Mesenchymal stem cell (in vitro differentiated cells and primary cell): ENCODE measurements at regions not wholly inside any gene's neighbourhood (a gene's known extent, or its start where the extent isn't known, plus 50 kb on each side); places are given as distances from the start of the nearest gene placed in this dataset.

ENCODE experiments used
- DNase-seq: peaks from one replicate; pipeline ENCODE4 v3.0.0-alpha.2; 2013
- H2AFZ ChIP-seq: one replicate; pipeline ENCODE4 v1.6.1; 2013; ENCODE audit warnings: low read depth, mild to moderate bottlenecking, control low read depth, inconsistent platforms, low read length, moderate library complexity
- H2AK5ac ChIP-seq: 2 replicates; pipeline ENCODE4 v1.6.1; 2013; ENCODE audit warnings: low read length, moderate library complexity, mild to moderate bottlenecking, inconsistent platforms; ENCODE audit not compliant: severe bottlenecking
- H2BK120ac ChIP-seq: one replicate; pipeline ENCODE4 v1.6.1; 2013; ENCODE audit warnings: low read depth, mild to moderate bottlenecking, inconsistent platforms, low read length, moderate library complexity
- H2BK12ac ChIP-seq, 2 experiments: one replicate each; pipeline ENCODE4 v1.6.1; 2013; ENCODE audit warnings: inconsistent platforms in 2 of 2, low read length in 2 of 2, mild to moderate bottlenecking in 2 of 2, moderate library complexity in 2 of 2, control low read depth in 1 of 2
- H2BK15ac ChIP-seq: one replicate; pipeline ENCODE4 v1.6.1; 2013; ENCODE audit warnings: mild to moderate bottlenecking, low read depth, inconsistent platforms; ENCODE audit not compliant: poor library complexity, severe bottlenecking
- H2BK5ac ChIP-seq: 2 replicates; pipeline ENCODE4 v1.6.1; 2013; ENCODE audit warnings: low read depth, mild to moderate bottlenecking, low read length, control low read depth, inconsistent platforms; ENCODE audit not compliant: poor library complexity, severe bottlenecking
- H3K14ac ChIP-seq, 2 experiments: one replicate each; pipeline ENCODE4 v1.6.1; 2013; ENCODE audit warnings: inconsistent platforms in 2 of 2, low read length in 2 of 2, control low read depth in 1 of 2, mild to moderate bottlenecking in 1 of 2, moderate library complexity in 1 of 2
- H3K18ac ChIP-seq, 2 experiments: one replicate each; pipeline ENCODE4 v1.6.1; 2013; ENCODE audit warnings: inconsistent platforms in 2 of 2, low read length in 2 of 2, control low read depth in 1 of 2, low read depth in 1 of 2, mild to moderate bottlenecking in 1 of 2
- H3K23ac ChIP-seq, 2 experiments: one replicate each; pipeline ENCODE4 v1.6.1; 2013; ENCODE audit warnings: inconsistent platforms in 2 of 2, low read length in 2 of 2, mild to moderate bottlenecking in 2 of 2, moderate library complexity in 2 of 2, control low read depth in 1 of 2
- H3K27ac ChIP-seq: 2 replicates; pipeline ENCODE4 v1.5.1; 2013; ENCODE audit warnings: mild to moderate bottlenecking, moderate library complexity, low read length, control low read depth, inconsistent platforms; ENCODE audit not compliant: poor library complexity, severe bottlenecking
- H3K27me3 ChIP-seq, 2 experiments: 2 replicates each; pipeline versions ENCODE4 v1.6.1 to v1.7.0; 2013; ENCODE audit warnings: low read length in 2 of 2, mild to moderate bottlenecking in 2 of 2, moderate library complexity in 2 of 2, control low read depth in 1 of 2, inconsistent platforms in 1 of 2; ENCODE audit not compliant: control insufficient read depth in 1 of 2, insufficient read depth in 1 of 2
- H3K36me3 ChIP-seq, 2 experiments: 2 replicates each; pipeline versions ENCODE4 v1.6.1 to v1.7.0; 2013; ENCODE audit warnings: low read length in 2 of 2, control low read depth in 1 of 2, inconsistent platforms in 1 of 2, low read depth in 1 of 2, mild to moderate bottlenecking in 1 of 2; ENCODE audit not compliant: insufficient read depth in 2 of 2, control insufficient read depth in 1 of 2
- H3K4ac ChIP-seq, 2 experiments: one replicate each; pipeline ENCODE4 v1.6.1; 2013; ENCODE audit warnings: inconsistent platforms in 2 of 2, low read length in 2 of 2, mild to moderate bottlenecking in 2 of 2, moderate library complexity in 2 of 2, control low read depth in 1 of 2, low read depth in 1 of 2
- H3K4me1 ChIP-seq: 2 replicates; pipeline ENCODE4 v1.6.1; 2013; ENCODE audit warnings: low read depth, low read length, control low read depth; ENCODE audit not compliant: control insufficient read depth, insufficient read depth
- H3K4me2 ChIP-seq: 2 replicates; pipeline ENCODE4 v1.6.1; 2013; ENCODE audit warnings: low read length, mild to moderate bottlenecking, inconsistent platforms; ENCODE audit not compliant: poor library complexity, severe bottlenecking
- H3K4me3 ChIP-seq, 2 experiments: 2 replicates each; pipeline versions ENCODE4 v1.5.1 to v1.7.0; 2013; ENCODE audit warnings: low read length in 2 of 2, mild to moderate bottlenecking in 2 of 2, control low read depth in 1 of 2, low read depth in 1 of 2; ENCODE audit not compliant: insufficient read depth in 1 of 2
- H3K79me1 ChIP-seq: replicated peaks from 2 replicates; pipeline ENCODE4 v1.6.1; 2013; ENCODE audit warnings: mild to moderate bottlenecking, control low read depth, low read length, inconsistent platforms; ENCODE audit not compliant: poor library complexity, severe bottlenecking
- H3K9ac ChIP-seq: 2 replicates; pipeline ENCODE4 v1.7.0; 2013; ENCODE audit warnings: mild to moderate bottlenecking, low read length, moderate library complexity
- H3K9me3 ChIP-seq: 2 replicates; pipeline ENCODE4 v1.7.0; 2013; ENCODE audit warnings: mild to moderate bottlenecking, low read length; ENCODE audit not compliant: control insufficient read depth
- H4K8ac ChIP-seq: one replicate; pipeline ENCODE4 v1.6.1; 2013; ENCODE audit warnings: inconsistent platforms, mild to moderate bottlenecking, low read length, moderate library complexity
- H4K91ac ChIP-seq: one replicate; pipeline ENCODE4 v1.6.1; 2013; ENCODE audit warnings: mild to moderate bottlenecking, low read length, inconsistent platforms
- WGBS: methylation state at CpG from one replicate; pipeline ENCODE4 v1.1.7; 2013; ENCODE audit warnings: mixed read lengths; 5-methylcytosine and 5-hydroxymethylcytosine counted together

DNA sequence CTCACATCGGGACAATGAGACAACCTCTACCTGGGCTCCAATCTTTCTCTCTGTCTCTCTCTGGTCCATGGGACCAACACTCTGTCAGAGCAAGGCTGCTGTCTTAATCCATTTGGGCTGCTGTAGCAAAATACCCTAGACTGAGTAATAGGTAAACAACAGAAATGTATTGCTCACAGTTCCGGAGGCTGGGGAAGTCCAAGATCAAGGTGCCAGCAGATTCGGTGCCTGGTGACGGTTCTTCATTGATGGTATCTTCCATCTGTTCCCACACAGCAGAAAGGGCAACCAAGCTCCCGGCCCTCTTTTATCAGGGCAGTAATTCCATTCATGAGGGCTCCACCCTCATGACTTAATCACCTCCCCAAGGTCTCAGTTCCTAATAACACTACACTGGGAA, 61.3 kb upstream of the SPOCK1 start:
- H4K8ac ChIP-seq, result no peak overlapping the region
- H3K18ac ChIP-seq, result no peak overlapping the region
- no peaks in the 10 kb centered on the region for H3K36me3 ChIP-seq
- DNase-seq, result no peak
- H3K4ac ChIP-seq, result no peak overlapping the region
- no peaks in the 10 kb centered on the region for H3K79me1 ChIP-seq
- H3K4me2 ChIP-seq, result no peak overlapping the region
- no peak overlapping the region for H2BK120ac ChIP-seq
- no peak overlapping the region for H2BK12ac ChIP-seq
- no peaks in the 10 kb centered on the region for H3K9me3 ChIP-seq
- H3K9ac ChIP-seq, result no peak overlapping the region
- H3K23ac ChIP-seq, result no peak overlapping the region
- H3K27me3 ChIP-seq, result no peaks in the 10 kb centered on the region
- H2BK15ac ChIP-seq, result no peak overlapping the region
- no peak overlapping the region for H3K4me3 ChIP-seq
- no peak overlapping the region for H2AK5ac ChIP-seq
- no peak overlapping the region for H4K91ac ChIP-seq
- peaks cover 2% of the 10 kb centered on the region for H3K4me1 ChIP-seq
- H3K14ac ChIP-seq, result no peak overlapping the region
- H3K27ac ChIP-seq, result no peak overlapping the region
- no peak overlapping the region for H2BK5ac ChIP-seq
- WGBS, result 86% methylated on average over 5 of the region's 5 CpGs
- H2AFZ ChIP-seq, result no peak overlapping the region
